ENCODE measurements at regions not wholly inside any gene's neighbourhood (a gene's known extent, or its start where the extent isn't known, plus 50 kb on each side); places are given as distances from the start of the nearest gene placed in this dataset.
"Not testable (repeated sequence)": the region's sequence is repeated elsewhere in the genome, so short reads cannot be mapped to it uniquely, and the experiment has no call there.

DNA sequence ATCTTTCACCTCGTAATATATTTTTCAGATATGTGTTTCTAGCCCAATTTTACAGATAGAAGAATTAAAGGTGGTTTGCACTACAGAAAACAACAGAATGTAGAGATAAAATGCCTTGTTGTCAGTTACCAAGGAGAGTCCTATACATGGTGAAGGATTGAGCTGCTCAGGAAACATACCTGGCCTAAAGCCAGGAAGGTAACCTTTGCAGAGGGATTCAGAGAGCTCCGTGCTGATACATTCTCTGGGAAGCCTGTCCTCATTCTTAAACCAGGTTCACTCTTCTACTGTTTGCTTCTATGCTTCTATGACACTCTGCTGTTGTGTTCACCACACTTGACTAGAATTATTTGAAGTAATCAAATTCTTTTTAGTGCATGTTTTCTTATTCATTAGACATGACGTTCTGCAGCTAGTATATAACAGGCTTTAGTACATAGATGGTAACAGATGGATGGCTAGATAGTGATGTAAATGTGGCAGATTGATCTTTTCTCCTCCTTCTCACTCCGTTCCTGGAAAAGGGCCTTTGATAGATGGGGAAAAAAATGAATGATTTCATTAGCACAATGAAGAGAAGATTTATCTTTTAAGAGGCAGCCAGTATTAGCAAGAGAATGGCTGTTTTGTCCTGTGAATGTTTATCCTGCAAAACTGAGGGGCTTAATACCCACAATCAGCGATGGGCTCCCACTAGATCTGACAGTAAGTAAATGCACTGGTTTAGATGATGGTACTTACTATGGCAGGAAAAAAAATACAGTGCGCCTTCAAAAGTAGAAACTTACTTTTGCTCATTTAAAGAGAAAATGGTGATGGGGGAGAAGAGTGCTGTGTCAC is 589.6 kb upstream of the FAM98A start:
- no peak for DNase-seq (ENCODE audit: low spot score)

- no peak for DNase-seq (ENCODE audit: low spot score)
These were observed 580.4 kb upstream of the FAM98A start for GRCh38 chr2:34179511-34179910.

DNA sequence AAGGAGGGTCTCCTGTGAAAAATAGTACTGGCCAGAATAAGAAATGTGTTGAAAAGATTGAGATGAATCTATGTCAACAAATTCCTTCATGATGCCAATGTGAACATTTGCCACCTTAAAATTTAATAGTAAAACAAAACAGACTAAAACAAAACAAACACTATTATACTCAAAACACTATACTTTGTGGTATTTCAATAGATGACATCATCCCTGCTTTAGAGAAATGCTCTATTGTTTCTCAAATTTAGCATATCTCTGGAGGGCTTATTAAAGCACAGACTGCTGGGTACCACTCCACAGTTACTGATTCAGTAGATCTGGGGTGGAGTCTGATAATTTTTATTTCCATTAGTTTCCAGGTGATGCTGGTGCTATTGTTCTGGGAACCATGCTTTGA is 579.4 kb upstream of the FAM98A start:
- DNase-seq (ENCODE audit: low spot score): no peak

GRCh38 chr2:34176693-34177092 is 577.6 kb upstream of the FAM98A start:
- DNase-seq (ENCODE audit: low spot score): no peak

DNA sequence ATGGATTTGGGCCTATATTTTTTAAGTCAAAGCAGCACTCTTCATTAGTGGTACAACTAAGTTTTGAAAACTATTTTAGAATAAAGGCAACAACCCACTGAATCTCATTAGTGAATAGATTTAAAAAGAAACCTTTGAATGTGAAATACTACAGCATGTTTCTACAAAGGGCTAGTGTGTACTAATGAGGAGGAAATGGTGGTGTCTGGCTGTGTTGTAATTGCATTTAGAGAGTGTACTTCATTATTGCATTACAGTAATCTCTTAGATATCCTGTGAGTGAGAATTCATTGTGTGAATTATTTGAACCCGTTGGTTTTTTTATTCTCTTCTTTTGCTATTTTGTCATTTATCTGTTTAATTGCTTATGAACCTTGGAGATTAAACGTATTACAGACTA is 575.4 kb upstream of the FAM98A start:
- no peak for DNase-seq (ENCODE audit: low spot score)

- no peak for DNase-seq (ENCODE audit: low spot score)
These were observed 563.1 kb upstream of the FAM98A start for GRCh38 chr2:34162231-34162630.

DNA sequence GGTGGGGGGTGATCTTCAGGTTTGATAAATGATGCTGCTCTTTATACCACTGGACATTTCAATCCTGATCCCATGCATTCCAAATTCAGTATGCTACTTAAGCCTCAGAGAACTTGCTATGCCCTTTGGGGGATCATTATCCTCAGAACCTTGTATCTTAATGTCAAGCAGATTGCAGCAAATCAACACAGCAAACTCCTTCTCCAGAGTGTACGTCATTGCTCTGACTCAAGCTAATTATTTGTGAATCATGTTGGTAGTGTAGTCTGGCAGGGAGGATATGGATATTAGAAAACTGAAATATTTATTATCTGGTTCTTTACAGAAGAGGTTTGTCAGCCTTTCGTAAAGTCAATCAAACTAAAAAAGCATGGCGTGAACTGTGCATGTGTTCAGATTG is 562.5 kb upstream of the FAM98A start:
- no peak for DNase-seq (ENCODE audit: low spot score)

- no peak for DNase-seq (ENCODE audit: low spot score)
These were observed 560.8 kb upstream of the FAM98A start for GRCh38 chr2:34159901-34160300.

GRCh38 chr2:34153484-34153883 is 554.4 kb upstream of the FAM98A start:
- no peak for DNase-seq (ENCODE audit: low spot score)

GRCh38 chr2:34147780-34148179 is 548.7 kb upstream of the FAM98A start:
- DNase-seq (ENCODE audit: low spot score): no peak

DNA sequence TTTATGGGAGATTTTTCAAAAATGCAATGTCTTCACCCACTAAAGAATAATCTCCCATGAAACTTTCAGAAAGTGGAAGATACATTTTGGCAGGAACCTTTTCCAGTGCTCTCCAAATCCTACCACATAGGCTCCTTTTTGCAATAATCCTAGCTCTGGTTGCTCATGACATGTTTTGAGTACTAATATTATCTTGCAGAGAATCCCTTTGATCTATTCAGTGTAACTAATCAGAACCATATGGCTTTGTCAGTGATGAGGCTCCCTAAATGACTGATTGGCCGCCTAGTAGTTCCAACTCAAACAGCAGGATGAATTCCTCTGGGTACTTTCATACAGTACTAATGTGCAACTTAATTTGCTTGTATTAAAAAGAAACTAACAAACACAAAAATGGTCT is 544.0 kb upstream of the FAM98A start:
- no peak for DNase-seq (ENCODE audit: low spot score)

- not testable (repeated sequence) for DNase-seq (ENCODE audit: low spot score)
These were observed 543.5 kb upstream of the FAM98A start for GRCh38 chr2:34142531-34143008.

- DNase-seq (ENCODE audit: low spot score): not testable (repeated sequence)
These were observed 534.0 kb upstream of the FAM98A start for GRCh38 chr2:34133065-34133464.

GRCh38 chr2:34126279-34126678 is 527.2 kb upstream of the FAM98A start:
- DNase-seq (ENCODE audit: low spot score): no peak

- DNase-seq (ENCODE audit: low spot score): no peak
These were observed 525.1 kb upstream of the FAM98A start for GRCh38 chr2:34123996-34124785.

- no peak for DNase-seq (ENCODE audit: low spot score)
These were observed 522.0 kb upstream of the FAM98A start for GRCh38 chr2:34121076-34121475.

GRCh38 chr2:34115076-34115475 is 516.0 kb upstream of the FAM98A start:
- no peak for DNase-seq (ENCODE audit: low spot score)

GRCh38 chr2:34112161-34112560 is 513.1 kb upstream of the FAM98A start:
- no peak for DNase-seq (ENCODE audit: low spot score)

GRCh38 chr2:34110392-34110791 is 511.3 kb upstream of the FAM98A start:
- DNase-seq (ENCODE audit: low spot score): no peak

DNA sequence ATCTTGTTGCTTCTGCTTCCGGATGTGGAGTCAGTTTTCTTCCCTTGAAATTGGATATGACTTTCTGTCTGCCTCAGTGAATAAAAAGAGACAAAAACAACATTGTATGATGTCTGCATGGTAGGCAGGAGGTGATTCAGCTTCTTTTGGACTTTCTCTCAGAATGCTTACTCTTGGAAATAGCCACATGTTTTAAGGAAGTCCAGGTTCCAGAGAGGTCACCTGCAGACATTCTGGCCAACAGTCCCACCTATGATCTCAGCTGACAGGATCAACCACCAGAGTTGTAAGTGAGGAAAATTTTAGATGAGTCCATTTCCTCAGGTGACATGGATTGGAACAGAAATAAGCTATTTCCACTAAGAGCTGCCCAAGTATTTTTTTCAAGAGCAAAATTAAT is 508.7 kb upstream of the FAM98A start:
- DNase-seq (ENCODE audit: low spot score): no peak

DNA sequence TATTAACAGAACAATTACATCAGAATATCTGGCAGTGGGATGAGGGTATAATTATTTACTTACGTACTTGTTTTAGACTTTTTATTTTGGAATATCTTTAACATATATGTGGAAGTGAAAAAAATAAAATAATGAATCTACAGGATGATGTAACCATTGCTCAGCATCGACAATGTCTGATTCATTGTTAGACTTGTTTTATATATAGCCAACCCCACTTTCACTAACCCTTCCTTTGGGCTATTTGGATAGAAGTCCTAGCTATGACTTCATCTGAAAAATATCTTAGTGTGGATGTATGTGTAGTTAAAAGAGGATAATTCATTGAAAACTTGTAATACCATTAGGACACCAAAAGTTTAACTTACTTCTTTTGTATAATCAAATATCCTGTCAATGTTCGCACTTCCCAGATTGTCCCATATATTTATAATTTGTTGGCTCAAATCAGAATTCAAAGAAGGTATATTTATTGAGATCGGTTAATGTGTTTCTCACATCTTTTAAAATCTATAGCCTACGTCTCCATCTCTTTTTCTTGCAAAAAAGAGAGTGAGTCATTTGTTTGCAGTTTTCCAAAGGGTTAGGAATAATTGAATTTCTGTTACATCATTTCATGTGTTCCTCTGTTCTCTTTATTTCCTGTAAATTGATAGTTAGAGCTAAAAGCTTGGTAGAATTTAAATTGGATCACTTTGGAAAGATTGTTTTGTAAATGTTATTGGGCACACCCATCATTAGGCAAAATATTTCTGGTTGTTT is 506.1 kb upstream of the FAM98A start:
- no peak for DNase-seq (ENCODE audit: low spot score)

- no peak for DNase-seq (ENCODE audit: low spot score)
These were observed 505.5 kb upstream of the FAM98A start for GRCh38 chr2:34104601-34105000.
